ENCODE measurements at regions not wholly inside any gene's neighbourhood (a gene's known extent, or its start where the extent isn't known, plus 50 kb on each side); places are given as distances from the start of the nearest gene placed in this dataset.
A peak's percentile ranks its signal among the peaks of the same experiment; 100 is the strongest.
"Not testable (repeated sequence)": the region's sequence is repeated elsewhere in the genome, so short reads cannot be mapped to it uniquely, and the experiment has no call there.

DNA sequence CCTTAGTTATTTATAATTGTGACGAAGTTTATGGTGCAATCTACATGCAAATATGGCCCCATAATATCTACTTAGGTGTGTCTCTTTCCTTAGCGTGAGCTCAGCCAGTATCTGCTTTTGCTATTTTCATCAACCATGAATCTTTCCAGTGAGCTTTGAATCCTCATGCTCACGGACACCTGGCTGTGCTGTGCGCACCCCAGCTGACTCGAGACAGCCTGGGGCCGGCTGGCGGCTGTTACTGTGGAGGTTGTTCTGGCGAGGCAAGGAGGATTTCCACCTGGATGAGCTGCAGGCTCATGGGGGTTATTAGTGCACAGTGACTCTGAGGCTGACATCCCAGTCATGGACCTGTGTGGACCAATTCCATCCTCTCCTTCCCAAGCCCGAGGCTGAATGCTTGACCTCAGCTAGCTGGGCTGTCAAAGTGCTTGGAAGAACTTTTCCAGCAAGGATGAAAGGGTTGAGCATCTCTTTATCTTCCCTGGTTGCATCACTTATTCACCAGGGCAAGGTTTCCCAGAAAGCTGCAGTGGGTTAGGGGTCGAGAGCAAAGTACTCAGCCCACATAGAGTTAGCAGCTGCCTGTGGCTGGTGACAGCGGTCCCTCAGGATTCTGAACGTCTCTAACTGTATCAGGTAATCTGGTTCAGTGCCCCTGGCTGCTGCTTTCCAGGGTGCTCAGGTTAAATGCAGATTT is 141.7 kb downstream of the ARL4C start:
- H3K27ac ChIP-seq: no peak overlapping the region
- no peak for DNase-seq (ENCODE audit: low spot score)
- TF ChIP-seq, protein P1, sequence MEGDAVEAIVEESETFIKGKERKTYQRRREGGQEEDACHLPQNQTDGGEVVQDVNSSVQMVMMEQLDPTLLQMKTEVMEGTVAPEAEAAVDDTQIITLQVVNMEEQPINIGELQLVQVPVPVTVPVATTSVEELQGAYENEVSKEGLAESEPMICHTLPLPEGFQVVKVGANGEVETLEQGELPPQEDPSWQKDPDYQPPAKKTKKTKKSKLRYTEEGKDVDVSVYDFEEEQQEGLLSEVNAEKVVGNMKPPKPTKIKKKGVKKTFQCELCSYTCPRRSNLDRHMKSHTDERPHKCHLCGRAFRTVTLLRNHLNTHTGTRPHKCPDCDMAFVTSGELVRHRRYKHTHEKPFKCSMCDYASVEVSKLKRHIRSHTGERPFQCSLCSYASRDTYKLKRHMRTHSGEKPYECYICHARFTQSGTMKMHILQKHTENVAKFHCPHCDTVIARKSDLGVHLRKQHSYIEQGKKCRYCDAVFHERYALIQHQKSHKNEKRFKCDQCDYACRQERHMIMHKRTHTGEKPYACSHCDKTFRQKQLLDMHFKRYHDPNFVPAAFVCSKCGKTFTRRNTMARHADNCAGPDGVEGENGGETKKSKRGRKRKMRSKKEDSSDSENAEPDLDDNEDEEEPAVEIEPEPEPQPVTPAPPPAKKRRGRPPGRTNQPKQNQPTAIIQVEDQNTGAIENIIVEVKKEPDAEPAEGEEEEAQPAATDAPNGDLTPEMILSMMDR (IDR thresholded peaks at IDR 0.05): no peak
- H3K4me3 ChIP-seq: no peak overlapping the region

DNA sequence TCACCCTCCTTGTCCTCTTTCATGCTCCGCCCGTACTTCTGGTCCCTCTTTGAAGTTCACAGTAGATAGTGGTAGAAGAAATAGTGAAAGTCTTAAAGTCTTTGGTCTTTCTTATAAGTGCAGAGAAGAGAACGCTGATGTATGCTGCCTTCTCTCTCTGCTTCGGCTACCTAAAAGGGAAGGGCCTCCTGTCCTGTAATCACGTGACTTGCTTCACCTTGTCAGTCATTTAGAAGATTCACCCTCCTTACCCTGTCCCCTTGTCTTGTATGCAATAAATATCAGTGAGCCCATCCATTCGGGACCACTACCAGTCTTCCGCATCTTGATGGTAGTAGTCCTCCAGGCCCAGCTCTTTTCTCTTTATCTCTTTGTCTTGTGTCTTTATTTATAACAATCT is 144.6 kb downstream of the ARL4C start:
- Histone ChIP-seq H3K4me3 (no peak overlapping the region), H3K27ac (no peak overlapping the region)
- TF ChIP-seq, protein P1 (IDR thresholded peaks at IDR 0.05): no peak
- DNase-seq (ENCODE audit: low spot score): no peak

DNA sequence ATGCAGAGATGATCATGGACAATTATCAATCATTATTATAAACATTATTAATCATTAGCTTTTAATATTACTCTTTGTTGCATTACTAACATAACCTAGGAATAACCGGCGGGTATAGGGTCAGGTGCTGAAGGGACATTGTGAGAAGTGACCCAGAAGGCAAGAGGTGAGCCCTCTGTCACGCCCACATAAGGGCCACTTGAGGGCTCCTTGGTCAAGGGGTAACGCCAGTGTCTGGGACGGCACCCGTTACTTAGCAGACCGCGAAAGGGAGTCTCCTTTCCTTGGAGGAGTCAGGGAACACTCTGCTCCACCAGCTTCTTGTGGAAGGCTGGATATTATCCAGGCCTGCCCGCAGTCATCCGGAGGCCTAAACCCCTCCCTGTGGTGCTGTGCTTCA is 145.0 kb downstream of the ARL4C start:
- not testable (repeated sequence) for DNase-seq (ENCODE audit: low spot score); H3K4me3 ChIP-seq; H3K27ac ChIP-seq

DNA sequence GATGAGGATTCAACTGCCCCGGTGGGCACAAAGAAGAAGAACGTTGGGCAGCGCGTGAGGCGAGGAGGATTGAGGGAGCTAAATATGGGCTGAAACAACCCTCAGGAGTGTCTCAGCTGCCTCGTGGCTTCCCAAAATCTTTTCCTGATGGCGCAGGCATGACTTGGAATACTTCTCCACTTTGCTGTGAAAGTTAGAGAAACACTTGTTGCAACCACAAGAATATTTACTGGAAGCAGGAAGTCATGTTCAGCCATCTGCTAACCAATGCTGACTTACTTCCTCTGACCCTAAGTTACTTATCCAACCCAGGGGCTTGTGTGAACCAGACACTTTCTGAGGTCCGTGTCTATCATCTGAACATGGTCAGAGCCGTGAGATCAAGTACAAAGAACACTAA is 148.8 kb downstream of the ARL4C start:
- H3K4me3 ChIP-seq: no peak overlapping the region
- no peak for DNase-seq (ENCODE audit: low spot score)
- H3K27ac ChIP-seq: peak overlapping the region in 1 of 2 donors; percentile 28
- TF ChIP-seq, protein P1 (IDR thresholded peaks at IDR 0.05): no peak

DNA sequence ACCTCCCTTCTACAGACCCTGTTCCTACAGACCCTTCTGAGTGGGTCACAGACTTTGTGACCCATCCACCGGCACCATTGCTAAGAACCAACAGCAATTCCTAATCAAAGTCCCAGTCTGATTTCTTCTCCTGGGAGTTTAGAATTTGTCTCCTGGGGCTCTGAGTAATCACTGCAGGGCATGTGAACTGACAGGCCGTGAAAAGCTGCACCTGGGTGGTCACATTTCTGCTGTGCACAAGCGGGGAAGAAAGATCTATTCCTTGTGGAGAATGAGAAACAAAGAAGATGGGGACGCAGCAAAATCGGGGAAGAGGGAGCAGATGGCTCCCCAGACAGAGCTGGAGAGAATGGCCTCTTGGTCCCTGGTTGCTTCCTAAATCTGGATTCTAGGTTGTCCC is 151.0 kb downstream of the ARL4C start:
- H3K27ac ChIP-seq: no peak overlapping the region
- DNase-seq (ENCODE audit: low spot score): no peak

GRCh38 chr2:234344012-234344411 is 152.9 kb downstream of the ARL4C start:
- no peak for DNase-seq (ENCODE audit: low spot score)
- TF ChIP-seq, protein P1 (IDR thresholded peaks at IDR 0.05): no peak
- no peak overlapping the region for H3K27ac ChIP-seq
- no peak overlapping the region for H3K4me3 ChIP-seq

More for the DNA sequence above, 151.0 kb downstream of the ARL4C start:
- TF ChIP-seq, protein P1 (IDR thresholded peaks at IDR 0.05): no peak
- no peak overlapping the region for H3K4me3 ChIP-seq

DNA sequence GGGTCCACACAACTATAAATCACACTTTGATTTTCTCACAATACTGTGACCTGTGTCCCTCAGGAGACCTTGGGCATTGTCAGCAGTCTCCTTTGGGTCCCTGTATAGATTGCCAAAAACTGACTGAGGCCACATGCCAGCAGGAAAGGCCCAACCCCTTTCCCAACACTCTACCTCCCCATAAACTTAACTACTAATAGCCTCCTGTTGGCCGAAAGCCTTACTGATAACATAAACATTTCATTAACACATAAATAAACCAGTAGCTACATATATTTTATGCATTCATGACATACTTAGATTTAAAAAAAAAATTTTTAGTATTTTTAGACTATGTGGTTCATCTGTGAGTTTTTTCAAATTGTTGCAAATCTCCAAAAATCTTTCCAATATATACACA is 153.5 kb downstream of the ARL4C start:
- no peak for DNase-seq (ENCODE audit: low spot score)

More for the DNA sequence above, 153.5 kb downstream of the ARL4C start:
- Histone ChIP-seq H3K4me3 (no peak overlapping the region), H3K27ac (no peak overlapping the region)
- TF ChIP-seq, protein P1 (IDR thresholded peaks at IDR 0.05): no peak
